ENCODE measurements at regions not wholly inside any gene's neighbourhood (a gene's known extent, or its start where the extent isn't known, plus 50 kb on each side); places are given as distances from the start of the nearest gene placed in this dataset.

DNA sequence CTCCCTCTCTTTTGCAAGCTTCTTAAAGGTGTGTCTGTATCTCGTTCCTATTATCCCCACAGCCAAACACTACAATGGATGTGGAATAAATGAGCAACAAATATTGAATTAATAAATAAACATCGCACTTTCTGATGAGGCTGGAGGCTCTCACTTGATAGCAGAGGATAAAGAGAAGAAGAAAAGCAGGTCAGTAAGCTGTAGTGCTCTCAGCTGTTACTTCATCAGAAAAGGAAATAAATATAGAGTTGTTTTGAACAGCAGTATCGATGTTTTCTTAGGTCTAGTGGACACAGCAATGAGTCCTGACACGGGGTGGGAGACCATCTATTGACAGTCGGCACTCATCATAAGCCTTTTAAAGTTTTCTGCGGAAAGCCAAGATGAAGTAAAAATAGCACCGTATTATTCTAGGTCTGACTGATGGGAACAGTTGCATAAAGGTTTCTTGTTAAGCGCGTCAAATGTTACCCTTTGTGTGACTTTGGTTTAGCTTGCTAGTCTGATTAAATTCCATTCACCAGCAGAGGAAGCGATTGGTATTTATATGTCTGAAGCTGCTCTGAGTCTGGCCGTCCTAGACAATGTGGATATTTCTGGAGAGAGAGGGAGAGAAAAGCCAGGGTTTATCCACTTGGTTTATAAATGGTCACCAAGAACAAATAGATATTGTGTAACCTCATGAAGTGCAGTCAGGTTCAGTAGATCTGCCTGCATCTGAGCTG, 646.1 kb downstream of the CDH11 start:
- Histone ChIP-seq H3K79me2 (ENCODE audit: control insufficient read depth, insufficient read depth, low read length, unreplicated experiment) (no peaks in the 10 kb centered on the region), H3K36me3 (ENCODE audit: insufficient read depth, low read length) (no peaks in the 10 kb centered on the region), H3K4me3 (ENCODE audit: low read depth, low read length) (no peak overlapping the region), H3K27me3 (ENCODE audit: insufficient read depth, low read length) (no peaks in the 10 kb centered on the region), H3K27ac (ENCODE audit: low read depth, low read length) (no peak overlapping the region), H3K4me1 (ENCODE audit: control insufficient read depth, insufficient read depth, low read length, unreplicated experiment) (peaks cover 15% of the 10 kb centered on the region), H2AFZ (ENCODE audit: low read length, unreplicated experiment) (no peak overlapping the region)

DNA sequence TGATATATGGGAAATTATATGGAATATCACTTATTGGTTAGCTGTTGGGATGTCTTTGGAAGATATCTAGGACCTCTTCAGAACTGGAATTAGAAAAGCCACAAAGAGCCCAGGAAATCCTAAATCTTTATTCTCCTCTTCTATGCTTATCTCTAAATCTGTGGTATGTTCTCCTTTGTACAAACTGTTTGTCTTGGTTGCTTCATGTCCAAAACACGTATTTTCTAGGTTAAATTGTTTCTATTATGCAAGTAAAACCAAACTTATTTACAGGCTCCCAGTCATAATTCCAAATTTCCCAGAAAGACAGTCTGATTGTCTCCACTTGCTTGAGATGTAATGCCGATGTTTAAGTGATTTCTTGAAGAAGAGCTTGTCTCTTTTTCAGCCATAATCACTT, 650.9 kb downstream of the CDH11 start:
- Histone ChIP-seq H3K4me3 (ENCODE audit: low read depth, low read length) (no peak overlapping the region), H3K36me3 (ENCODE audit: insufficient read depth, low read length) (no peaks in the 10 kb centered on the region), H3K27me3 (ENCODE audit: insufficient read depth, low read length) (no peaks in the 10 kb centered on the region)

DNA sequence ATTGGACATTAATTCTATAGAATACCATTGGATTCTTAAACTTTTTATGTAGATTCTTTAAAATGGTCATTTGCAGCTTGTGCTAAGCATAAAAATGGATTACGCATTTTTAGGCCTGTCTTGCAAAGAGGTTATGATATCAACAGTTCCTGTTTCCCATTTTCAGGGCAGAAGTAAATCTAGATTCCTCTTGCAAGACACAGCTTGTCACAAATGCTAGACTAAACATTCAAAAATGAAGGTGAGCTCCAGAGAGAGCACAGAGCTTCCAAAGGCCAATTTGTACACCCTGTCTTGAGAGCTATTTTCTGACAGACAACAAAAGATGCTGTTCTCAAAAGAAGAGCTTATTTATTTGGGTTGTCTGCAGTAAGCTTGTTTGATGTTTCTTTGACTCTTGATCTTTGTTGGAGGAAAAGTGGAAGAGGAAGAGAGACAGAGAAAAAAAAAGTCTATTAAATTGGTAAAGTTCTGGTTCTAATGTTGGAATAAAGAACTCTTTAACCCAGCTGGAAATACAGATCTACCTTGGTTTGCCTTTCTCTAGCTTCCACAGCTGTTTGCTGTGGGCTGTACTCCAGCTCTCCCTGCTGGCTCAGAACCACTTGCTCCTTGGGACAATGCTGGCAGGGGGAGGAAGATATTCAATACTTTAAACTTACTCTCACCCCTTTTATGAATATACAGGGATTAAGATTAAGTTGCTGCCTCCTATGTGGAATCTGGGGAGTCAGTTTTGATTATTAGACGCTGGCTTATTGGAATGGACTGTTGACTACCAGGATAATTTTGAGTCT, 651.8 kb downstream of the CDH11 start:
- Histone ChIP-seq H3K4me3 (ENCODE audit: low read depth, low read length) (no peak overlapping the region), H3K27me3 (ENCODE audit: insufficient read depth, low read length) (no peaks in the 10 kb centered on the region), H2AFZ (ENCODE audit: low read length, unreplicated experiment) (no peak overlapping the region), H3K36me3 (ENCODE audit: insufficient read depth, low read length) (no peaks in the 10 kb centered on the region), H3K27ac (ENCODE audit: low read depth, low read length) (no peak overlapping the region), H3K4me1 (ENCODE audit: control insufficient read depth, insufficient read depth, low read length, unreplicated experiment) (no peaks in the 10 kb centered on the region), H3K79me2 (ENCODE audit: control insufficient read depth, insufficient read depth, low read length, unreplicated experiment) (no peaks in the 10 kb centered on the region)

More for the DNA sequence above, 650.9 kb downstream of the CDH11 start:
- Histone ChIP-seq H3K79me2 (ENCODE audit: control insufficient read depth, insufficient read depth, low read length, unreplicated experiment) (no peaks in the 10 kb centered on the region), H2AFZ (ENCODE audit: low read length, unreplicated experiment) (no peak overlapping the region), H3K4me1 (ENCODE audit: control insufficient read depth, insufficient read depth, low read length, unreplicated experiment) (no peaks in the 10 kb centered on the region), H3K27ac (ENCODE audit: low read depth, low read length) (no peak overlapping the region)

DNA sequence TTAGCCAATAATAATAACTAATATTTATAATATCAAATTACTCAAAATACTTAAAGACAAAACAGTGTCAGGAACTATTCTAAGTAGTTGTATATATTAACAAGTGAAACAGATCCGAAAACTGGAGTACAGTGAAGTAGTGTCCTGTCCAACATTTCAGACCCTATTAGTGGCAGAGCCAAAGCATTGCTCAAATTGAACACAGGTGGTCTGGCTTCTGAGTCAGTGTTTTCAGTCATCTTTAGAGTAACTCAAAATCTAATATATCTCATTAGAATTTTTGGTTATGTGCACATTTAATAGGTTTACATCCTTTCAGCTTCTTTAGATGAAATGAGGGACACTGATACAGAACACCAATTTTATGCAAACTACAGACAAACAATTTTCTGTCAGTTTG, 652.5 kb downstream of the CDH11 start:
- Histone ChIP-seq H3K36me3 (ENCODE audit: insufficient read depth, low read length) (no peaks in the 10 kb centered on the region), H3K27ac (ENCODE audit: low read depth, low read length) (no peak overlapping the region), H3K4me3 (ENCODE audit: low read depth, low read length) (no peak overlapping the region), H3K27me3 (ENCODE audit: insufficient read depth, low read length) (no peaks in the 10 kb centered on the region), H3K4me1 (ENCODE audit: control insufficient read depth, insufficient read depth, low read length, unreplicated experiment) (no peaks in the 10 kb centered on the region), H3K79me2 (ENCODE audit: control insufficient read depth, insufficient read depth, low read length, unreplicated experiment) (no peaks in the 10 kb centered on the region), H2AFZ (ENCODE audit: low read length, unreplicated experiment) (no peak overlapping the region)

DNA sequence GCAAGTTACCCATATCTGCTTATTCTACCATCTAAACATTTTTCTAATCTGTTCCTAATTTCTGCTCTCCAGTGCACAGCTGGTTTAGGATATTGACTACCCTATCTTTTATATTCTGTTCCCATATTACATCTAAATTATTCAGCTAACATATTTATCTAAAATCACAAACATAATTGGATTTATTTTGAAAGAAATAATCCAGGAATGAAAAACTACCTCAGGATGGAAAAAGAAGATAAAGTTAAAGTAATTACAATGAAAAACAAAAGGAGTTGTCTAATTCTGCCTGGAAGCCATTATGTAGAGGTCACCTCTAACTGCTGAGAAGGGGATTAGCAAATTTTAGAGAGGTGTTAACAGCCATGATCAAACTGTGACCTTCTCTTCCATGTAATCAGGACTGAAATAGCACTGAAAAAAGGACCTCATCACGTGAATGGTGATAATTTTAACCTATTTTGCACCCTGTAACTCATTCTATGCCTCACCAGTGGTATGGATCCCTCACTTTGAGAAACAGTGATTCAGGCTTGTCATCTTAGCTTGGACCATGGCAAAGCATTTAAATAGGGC, 653.3 kb downstream of the CDH11 start:
- Histone ChIP-seq H3K27ac (ENCODE audit: low read depth, low read length) (no peak overlapping the region), H3K27me3 (ENCODE audit: insufficient read depth, low read length) (no peaks in the 10 kb centered on the region), H3K79me2 (ENCODE audit: control insufficient read depth, insufficient read depth, low read length, unreplicated experiment) (no peaks in the 10 kb centered on the region), H3K4me3 (ENCODE audit: low read depth, low read length) (no peak overlapping the region), H2AFZ (ENCODE audit: low read length, unreplicated experiment) (no peak overlapping the region), H3K36me3 (ENCODE audit: insufficient read depth, low read length) (no peaks in the 10 kb centered on the region), H3K4me1 (ENCODE audit: control insufficient read depth, insufficient read depth, low read length, unreplicated experiment) (no peaks in the 10 kb centered on the region)

DNA sequence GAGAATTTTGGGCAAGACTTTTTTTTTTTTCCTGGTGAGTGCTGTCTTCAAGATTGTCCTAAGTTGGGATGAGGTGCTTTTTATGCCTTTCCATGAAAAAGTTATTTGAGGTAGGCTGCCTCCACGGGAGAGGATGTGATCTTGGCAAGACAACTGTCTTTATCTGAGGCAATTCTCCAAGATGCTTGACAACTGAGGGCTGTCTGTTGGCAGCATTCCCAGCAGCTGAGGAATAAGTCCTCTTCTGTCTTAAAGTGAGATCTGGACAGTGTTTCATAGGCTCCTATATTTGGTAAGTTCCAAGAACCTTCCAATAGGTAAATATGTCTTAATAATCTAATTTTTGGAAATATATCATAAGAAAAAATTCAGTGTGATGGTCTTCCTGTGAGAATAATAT, 662.0 kb downstream of the CDH11 start:
- Histone ChIP-seq H2AFZ (ENCODE audit: low read length, unreplicated experiment) (no peak overlapping the region), H3K79me2 (ENCODE audit: control insufficient read depth, insufficient read depth, low read length, unreplicated experiment) (no peaks in the 10 kb centered on the region), H3K36me3 (ENCODE audit: insufficient read depth, low read length) (no peaks in the 10 kb centered on the region), H3K4me1 (ENCODE audit: control insufficient read depth, insufficient read depth, low read length, unreplicated experiment) (no peaks in the 10 kb centered on the region), H3K4me3 (ENCODE audit: low read depth, low read length) (no peak overlapping the region), H3K27me3 (ENCODE audit: insufficient read depth, low read length) (no peaks in the 10 kb centered on the region), H3K27ac (ENCODE audit: low read depth, low read length) (no peak overlapping the region)

DNA sequence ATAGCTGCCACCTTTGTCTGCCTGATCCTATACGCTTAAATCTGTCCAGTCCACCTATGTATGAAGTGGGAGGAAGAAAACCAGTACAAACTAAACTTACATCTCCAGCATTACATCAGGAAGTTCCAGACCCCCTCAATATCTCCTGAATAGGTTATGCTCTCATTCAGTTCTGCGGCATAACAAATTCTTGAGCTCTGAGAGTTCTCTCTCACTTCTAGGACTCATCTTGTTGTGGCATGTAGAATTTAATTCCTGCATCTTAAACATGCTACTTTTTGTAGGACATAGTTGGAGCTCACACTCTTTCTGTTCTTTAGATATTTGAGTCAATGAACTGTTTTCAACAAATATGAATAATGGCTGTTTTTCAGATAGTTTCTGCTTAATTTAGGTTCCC, 662.5 kb downstream of the CDH11 start:
- Histone ChIP-seq H3K36me3 (ENCODE audit: insufficient read depth, low read length) (no peaks in the 10 kb centered on the region), H3K4me3 (ENCODE audit: low read depth, low read length) (no peak overlapping the region), H3K4me1 (ENCODE audit: control insufficient read depth, insufficient read depth, low read length, unreplicated experiment) (no peaks in the 10 kb centered on the region), H3K27me3 (ENCODE audit: insufficient read depth, low read length) (no peaks in the 10 kb centered on the region), H3K79me2 (ENCODE audit: control insufficient read depth, insufficient read depth, low read length, unreplicated experiment) (no peaks in the 10 kb centered on the region), H3K27ac (ENCODE audit: low read depth, low read length) (no peak overlapping the region), H2AFZ (ENCODE audit: low read length, unreplicated experiment) (no peak overlapping the region)

DNA sequence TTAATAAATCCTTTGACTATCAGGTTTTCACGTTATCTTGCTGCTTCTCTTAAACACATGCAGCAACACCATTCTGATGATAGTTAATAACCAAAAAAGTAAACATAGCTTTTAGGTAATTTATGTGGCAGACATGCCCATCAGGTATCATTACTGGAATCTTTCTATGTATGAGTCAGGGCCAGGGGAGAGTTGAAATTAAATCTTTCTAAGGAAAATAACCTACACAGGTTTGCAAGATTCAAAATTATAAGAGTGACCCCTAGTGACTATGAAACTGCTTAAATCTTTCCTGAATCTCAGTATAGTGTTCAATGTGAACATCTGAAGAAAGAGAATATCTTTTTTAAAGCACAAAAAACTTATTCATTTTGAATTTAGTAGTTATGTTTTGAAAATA, 666.6 kb downstream of the CDH11 start:
- no peaks in the 10 kb centered on the region for H3K27me3 ChIP-seq (ENCODE audit: insufficient read depth, low read length)
- H3K27ac ChIP-seq (ENCODE audit: low read depth, low read length) = no peak overlapping the region
- H3K36me3 ChIP-seq (ENCODE audit: insufficient read depth, low read length) = no peaks in the 10 kb centered on the region
- H3K4me3 ChIP-seq (ENCODE audit: low read depth, low read length) = no peak overlapping the region
- no peaks in the 10 kb centered on the region for H3K79me2 ChIP-seq (ENCODE audit: control insufficient read depth, insufficient read depth, low read length, unreplicated experiment)
- H3K4me1 ChIP-seq (ENCODE audit: control insufficient read depth, insufficient read depth, low read length, unreplicated experiment) = peaks cover 8% of the 10 kb centered on the region
- H2AFZ ChIP-seq (ENCODE audit: low read length, unreplicated experiment) = no peak overlapping the region

DNA sequence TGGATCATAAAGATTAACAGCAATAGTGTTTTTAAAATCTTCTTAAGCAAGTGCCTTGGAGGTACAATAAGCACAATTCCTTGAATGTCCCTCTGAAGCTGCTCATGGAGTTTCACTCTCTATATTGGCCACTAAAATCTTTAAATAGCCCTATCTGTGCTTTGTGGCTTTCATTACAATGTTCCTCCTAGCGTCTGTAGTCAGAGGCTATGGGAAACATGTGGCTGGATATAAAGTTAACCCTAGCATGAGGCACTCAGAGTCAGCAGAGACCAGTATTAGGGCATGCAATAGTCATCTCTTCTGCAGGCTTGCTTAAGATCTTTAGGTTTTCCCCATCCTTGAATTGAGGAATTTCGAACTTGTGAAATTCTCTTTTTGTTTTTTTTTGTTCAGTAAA, 668.2 kb downstream of the CDH11 start:
- no peaks in the 10 kb centered on the region for H3K36me3 ChIP-seq (ENCODE audit: insufficient read depth, low read length)
- no peaks in the 10 kb centered on the region for H3K79me2 ChIP-seq (ENCODE audit: control insufficient read depth, insufficient read depth, low read length, unreplicated experiment)
- peaks cover 21% of the 10 kb centered on the region for H3K4me1 ChIP-seq (ENCODE audit: control insufficient read depth, insufficient read depth, low read length, unreplicated experiment)
- no peaks in the 10 kb centered on the region for H3K27me3 ChIP-seq (ENCODE audit: insufficient read depth, low read length)
- no peak overlapping the region for H3K4me3 ChIP-seq (ENCODE audit: low read depth, low read length)
- no peak overlapping the region for H2AFZ ChIP-seq (ENCODE audit: low read length, unreplicated experiment)
- no peak overlapping the region for H3K27ac ChIP-seq (ENCODE audit: low read depth, low read length)

DNA sequence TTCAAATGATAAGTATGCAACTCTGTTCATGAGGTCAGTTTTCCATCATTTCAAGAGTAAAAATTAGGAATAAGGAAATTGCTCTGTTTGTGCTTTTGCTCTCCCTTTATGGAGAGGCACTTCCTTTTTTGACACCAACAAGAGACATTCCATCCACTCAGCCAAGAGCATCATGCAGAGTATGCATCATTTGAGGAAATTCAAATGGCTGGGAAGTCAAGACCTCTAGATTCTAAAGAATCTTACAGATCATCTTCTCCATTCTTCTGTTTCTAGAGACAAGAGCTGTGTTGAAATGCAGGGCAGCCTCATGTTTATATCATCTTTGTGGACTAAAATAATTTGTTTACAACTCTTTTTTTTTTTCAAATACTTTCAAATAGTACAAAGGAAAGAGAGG, 669.4 kb downstream of the CDH11 start:
- Histone ChIP-seq H3K4me1 (ENCODE audit: control insufficient read depth, insufficient read depth, low read length, unreplicated experiment) (peaks cover 21% of the 10 kb centered on the region), H3K36me3 (ENCODE audit: insufficient read depth, low read length) (no peaks in the 10 kb centered on the region), H3K27me3 (ENCODE audit: insufficient read depth, low read length) (no peaks in the 10 kb centered on the region), H3K27ac (ENCODE audit: low read depth, low read length) (no peak overlapping the region), H3K4me3 (ENCODE audit: low read depth, low read length) (no peak overlapping the region), H3K79me2 (ENCODE audit: control insufficient read depth, insufficient read depth, low read length, unreplicated experiment) (no peaks in the 10 kb centered on the region), H2AFZ (ENCODE audit: low read length, unreplicated experiment) (no peak overlapping the region)

DNA sequence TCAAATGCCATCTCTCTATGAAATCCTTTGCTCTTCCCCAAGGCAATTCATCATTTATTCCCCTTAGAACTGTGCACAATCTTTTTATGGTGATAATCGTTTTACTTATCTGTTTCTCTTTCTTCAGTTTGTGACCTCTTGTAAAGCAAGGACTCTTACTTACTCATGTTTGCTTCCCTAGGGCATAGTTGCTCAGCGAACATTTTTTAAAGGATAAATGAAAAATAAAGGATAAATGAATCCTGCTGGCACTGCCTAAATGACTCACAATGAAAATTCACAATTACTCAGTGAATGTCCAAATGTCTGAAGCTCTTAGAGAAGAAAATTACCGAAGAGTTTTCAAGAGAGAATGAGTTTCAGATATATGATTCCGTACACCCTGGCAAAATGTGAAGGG, 671.7 kb downstream of the CDH11 start:
- H3K4me3 ChIP-seq (ENCODE audit: low read depth, low read length) = peak overlapping the region; percentile 3; the same call in 1 of the 2 replicates
- H3K36me3 ChIP-seq (ENCODE audit: insufficient read depth, low read length) = no peaks in the 10 kb centered on the region
- no peaks in the 10 kb centered on the region for H3K27me3 ChIP-seq (ENCODE audit: insufficient read depth, low read length)
- H3K27ac ChIP-seq (ENCODE audit: low read depth, low read length) = peak overlapping the region; percentile 38
- peak overlapping the region; percentile 27 for H2AFZ ChIP-seq (ENCODE audit: low read length, unreplicated experiment)
- H3K79me2 ChIP-seq (ENCODE audit: control insufficient read depth, insufficient read depth, low read length, unreplicated experiment) = no peaks in the 10 kb centered on the region
- H3K4me1 ChIP-seq (ENCODE audit: control insufficient read depth, insufficient read depth, low read length, unreplicated experiment) = peaks cover 21% of the 10 kb centered on the region

Data from ACC112 (cell line).